ENCODE measurements at regions not wholly inside any gene's neighbourhood (a gene's known extent, or its start where the extent isn't known, plus 50 kb on each side); places are given as distances from the start of the nearest gene placed in this dataset.

GRCh38 chr12:83690465-83690864, 1003.8 kb downstream of the TMTC2 start:
- DNase-seq (ENCODE audit: low spot score), result no peak

- DNase-seq (ENCODE audit: low spot score), result no peak
These were observed 1002.6 kb downstream of the TMTC2 start for GRCh38 chr12:83689333-83689732.

- DNase-seq (ENCODE audit: low spot score), result no peak
These were observed 990.1 kb downstream of the TMTC2 start for GRCh38 chr12:83676781-83677295.

- peak; percentile 0 for DNase-seq (ENCODE audit: low spot score)
These were observed 980.0 kb downstream of the TMTC2 start for GRCh38 chr12:83666690-83667089.

- DNase-seq (ENCODE audit: low spot score), result no peak
These were observed 979.0 kb downstream of the TMTC2 start for GRCh38 chr12:83665634-83666218.

- no peak for DNase-seq (ENCODE audit: low spot score)
These were observed 977.9 kb downstream of the TMTC2 start for GRCh38 chr12:83664650-83665049.

- DNase-seq (ENCODE audit: low spot score), result no peak
These were observed 974.1 kb downstream of the TMTC2 start for GRCh38 chr12:83660727-83661358.

- no peak for DNase-seq (ENCODE audit: low spot score)
These were observed 972.6 kb downstream of the TMTC2 start for GRCh38 chr12:83659321-83659720.

GRCh38 chr12:83656004-83656403, 969.3 kb downstream of the TMTC2 start:
- DNase-seq (ENCODE audit: low spot score), result no peak

- no peak for DNase-seq (ENCODE audit: low spot score)
These were observed 955.5 kb downstream of the TMTC2 start for GRCh38 chr12:83642205-83642604.

GRCh38 chr12:83641789-83642188, 955.1 kb downstream of the TMTC2 start:
- DNase-seq (ENCODE audit: low spot score), result no peak

GRCh38 chr12:83634726-83635267, 948.1 kb downstream of the TMTC2 start:
- no peak for DNase-seq (ENCODE audit: low spot score)

- no peak for DNase-seq (ENCODE audit: low spot score)
These were observed 943.8 kb downstream of the TMTC2 start for GRCh38 chr12:83630526-83630925.

- no peak for DNase-seq (ENCODE audit: low spot score)
These were observed 943.2 kb downstream of the TMTC2 start for GRCh38 chr12:83629931-83630330.

- DNase-seq (ENCODE audit: low spot score), result no peak
These were observed 935.5 kb downstream of the TMTC2 start for GRCh38 chr12:83622205-83622604.

- DNase-seq (ENCODE audit: low spot score), result no peak
These were observed 933.3 kb downstream of the TMTC2 start for GRCh38 chr12:83619973-83620372.

GRCh38 chr12:83615152-83615551, 928.4 kb downstream of the TMTC2 start:
- no peak for DNase-seq (ENCODE audit: low spot score)

- no peak for DNase-seq (ENCODE audit: low spot score)
These were observed 926.9 kb downstream of the TMTC2 start for GRCh38 chr12:83613586-83614110.

GRCh38 chr12:83603106-83603505, 916.4 kb downstream of the TMTC2 start:
- no peak for DNase-seq (ENCODE audit: low spot score)

- no peak for DNase-seq (ENCODE audit: low spot score)
These were observed 888.6 kb downstream of the TMTC2 start for GRCh38 chr12:83575326-83575725.

- no peak for DNase-seq (ENCODE audit: low spot score)
These were observed 887.4 kb downstream of the TMTC2 start for GRCh38 chr12:83574142-83574541.

GRCh38 chr12:83573671-83574070, 887.0 kb downstream of the TMTC2 start:
- DNase-seq (ENCODE audit: low spot score), result no peak

GRCh38 chr12:83559650-83560049, 872.9 kb downstream of the TMTC2 start:
- no peak for DNase-seq (ENCODE audit: low spot score)

Data from activated CD4-positive, alpha-beta T cell treated with anti-CD3 and anti-CD28 coated beads, Interleukin-2, Interleukin-4, amounts not matched to agents 100 ng/mL and 50 ng/mL, durations not matched to agents 16 hours and 8 hours (primary cell).